Upper lobe of left lung (tissue), 6 donors: ENCODE measurements at regions not wholly inside any gene's neighbourhood (a gene's known extent, or its start where the extent isn't known, plus 50 kb on each side); places are given as distances from the start of the nearest gene placed in this dataset.

Experiments used
- ATAC-seq, 2 donors: fragments of 200-7000 bp; cut with Tn5 transposase; one replicate each; pipeline ENCODE4 v1.9.1; 2022; ENCODE audit warnings: mild to moderate bottlenecking in 2 of 2, moderate library complexity in 2 of 2; ENCODE audit not compliant: low FRiP score in 2 of 2
- DNase-seq, 2 donors: peaks; one replicate each; pipeline ENCODE4 v3.0.0-alpha.2; 2019 to 2020
- H3K27ac ChIP-seq, 4 donors: fragments of 200-600 bp; sonication (generic); one replicate each; pipeline ENCODE4 v1.5.1; 2016 to 2019
- H3K27me3 ChIP-seq, 4 donors: fragments of 200-600 bp; sonication (generic); one replicate each; pipeline ENCODE4 v1.5.1; 2017 to 2019
- H3K36me3 ChIP-seq, 4 donors: fragments of 200-600 bp; sonication (generic); one replicate each; pipeline ENCODE4 v1.5.1; 2016 to 2019
- H3K4me1 ChIP-seq, 4 donors: fragments of 200-600 bp; sonication (generic); one replicate each; pipeline ENCODE4 v1.5.1; 2018 to 2019
- H3K4me3 ChIP-seq, 4 donors: fragments of 200-600 bp; sonication (generic); one replicate each; pipeline ENCODE4 v1.5.1; 2017 to 2019; ENCODE audit warnings: mild to moderate bottlenecking in 2 of 4, moderate library complexity in 1 of 4
- H3K9me3 ChIP-seq, 4 donors: fragments of 200-600 bp; sonication (generic); one replicate each; pipeline ENCODE4 v1.5.1; 2018 to 2019
- CTCF ChIP-seq, 6 experiments: fragments of 450-650 bp in 4 of 6; fragments of 200-600 bp in 2 of 6; sonication (generic) in 2 of 6; IDR thresholded peaks; one replicate each; pipeline ENCODE4 v1.5.1; 2016 to 2019; ENCODE audit warnings: antibody characterized with exemption in 6 of 6
- EP300 ChIP-seq, 4 donors: sonication (generic); formaldehyde crosslinking; IDR thresholded peaks; one replicate each; pipeline ENCODE4 v1.5.1; 2017; ENCODE audit warnings: antibody characterized with exemption in 4 of 4, control low read depth in 2 of 4
- POLR2A ChIP-seq, 4 donors: fragments of 450-650 bp; IDR thresholded peaks; one replicate each; pipeline ENCODE4 v1.5.1; 2016 to 2017; ENCODE audit warnings: antibody characterized with exemption in 4 of 4, mild to moderate bottlenecking in 2 of 4
- POLR2AphosphoS5 ChIP-seq, 2 donors: sonication (generic); formaldehyde crosslinking; IDR thresholded peaks; one replicate each; pipeline ENCODE4 v1.5.1; 2017; ENCODE audit warnings: antibody characterized with exemption in 2 of 2
- WGBS, 2 donors: methylation state at CpG; one replicate each; pipeline ENCODE4 v1.1.5; 2017 to 2018; 5-methylcytosine and 5-hydroxymethylcytosine counted together
- donor health status: DM: no; HTN: no; CAD: no; lungs with moderate emphysema.
- donor health status: DM: no; HTN: yes; CAD: no; lungs with severe emphysema.

- H3K4me3 ChIP-seq: no peak overlapping the region
- DNase-seq (peak in 1 of 2 donors; percentile 17), ATAC-seq (peak in 1 of 2 donors; percentile 21)
- H3K36me3 ChIP-seq: no peaks in the 10 kb centered on the region
- TF ChIP-seq CTCF (IDR thresholded peaks at IDR 0.05) (no peak), EP300 (IDR thresholded peaks at IDR 0.05) (no peak), POLR2A (IDR thresholded peaks at IDR 0.05) (no peak), POLR2AphosphoS5 (IDR thresholded peaks at IDR 0.05) (no peak)
- 79 to 86% methylated on average over 2 to 3 of the region's 5 CpGs for WGBS, 2 donors
- no peaks in the 10 kb centered on the region for H3K4me1 ChIP-seq
- peaks cover 0 to 10% (median 0%) of the 10 kb centered on the region in 4 donors for H3K9me3 ChIP-seq
- H3K27me3 ChIP-seq: no peaks in the 10 kb centered on the region
- H3K27ac ChIP-seq: no peak overlapping the region
Measured at GRCh38 chr6:102582569-102582968, 1189.1 kb downstream of the GRIK2 start.

- WGBS, 2 donors: 83 to 86% methylated on average over 5 to 11 of the region's 11 CpGs
- peak in 1 of 2 donors; percentile 59 for ATAC-seq
- no peak for TF ChIP-seq EP300 (IDR thresholded peaks at IDR 0.05)
- no peak for TF ChIP-seq POLR2AphosphoS5 (IDR thresholded peaks at IDR 0.05)
- no peak for TF ChIP-seq CTCF (IDR thresholded peaks at IDR 0.05)
- no peak for TF ChIP-seq POLR2A (IDR thresholded peaks at IDR 0.05)
Measured at GRCh38 chr6:102581378-102582124, 1188.0 kb downstream of the GRIK2 start.

GRCh38 chr6:102571236-102571908, 1177.9 kb downstream of the GRIK2 start:
- no peak for ATAC-seq
- Histone ChIP-seq H3K4me3 (no peak overlapping the region), H3K4me1 (no peaks in the 10 kb centered on the region), H3K36me3 (no peaks in the 10 kb centered on the region), H3K9me3 (no peaks in the 10 kb centered on the region), H3K27ac (no peak overlapping the region), H3K27me3 (no peaks in the 10 kb centered on the region)
- DNase-seq: no peak
- TF ChIP-seq POLR2A (IDR thresholded peaks at IDR 0.05): no peak
- TF ChIP-seq POLR2AphosphoS5 (IDR thresholded peaks at IDR 0.05): no peak
- no peak for TF ChIP-seq CTCF (IDR thresholded peaks at IDR 0.05)
- TF ChIP-seq EP300 (IDR thresholded peaks at IDR 0.05): no peak
- WGBS, 2 donors: 87 to 90% methylated on average over 2 of the region's 2 CpGs

More at GRCh38 chr6:102581378-102582124, 1188.0 kb downstream of the GRIK2 start:
- Histone ChIP-seq H3K9me3 (peaks cover 0 to 10% (median 0%) of the 10 kb centered on the region in 4 donors), H3K27ac (no peak overlapping the region), H3K4me1 (no peaks in the 10 kb centered on the region), H3K27me3 (no peaks in the 10 kb centered on the region), H3K36me3 (no peaks in the 10 kb centered on the region), H3K4me3 (no peak overlapping the region)
- no peak for DNase-seq

- no peak overlapping the region for H3K4me3 ChIP-seq
- TF ChIP-seq CTCF (IDR thresholded peaks at IDR 0.05) (no peak), EP300 (IDR thresholded peaks at IDR 0.05) (no peak), POLR2A (IDR thresholded peaks at IDR 0.05) (no peak), POLR2AphosphoS5 (IDR thresholded peaks at IDR 0.05) (no peak)
- no peaks in the 10 kb centered on the region for H3K4me1 ChIP-seq
- DNase-seq (no peak), ATAC-seq (no peak)
- H3K27me3 ChIP-seq: no peaks in the 10 kb centered on the region
- no peak overlapping the region for H3K27ac ChIP-seq
- no peaks in the 10 kb centered on the region for H3K36me3 ChIP-seq
- no peaks in the 10 kb centered on the region for H3K9me3 ChIP-seq
- WGBS, 2 donors: 55 to 67% methylated on average over 1 of the region's 1 CpG
Measured at GRCh38 chr6:102562713-102563112, 1169.2 kb downstream of the GRIK2 start.
